ENCODE measurements at regions not wholly inside any gene's neighbourhood (a gene's known extent, or its start where the extent isn't known, plus 50 kb on each side); places are given as distances from the start of the nearest gene placed in this dataset.

GRCh38 chr18:38981389-38981788 is 1415.8 kb upstream of the CELF4 start:
- TF ChIP-seq MYC (IDR thresholded peaks at IDR 0.05; ENCODE audit: low read depth, low read length) (no peak), CTCF (IDR thresholded peaks at IDR 0.05; ENCODE audit: low read depth, low read length) (no peak)
